H1 (cell line): ENCODE measurements at regions not wholly inside any gene's neighbourhood (a gene's known extent, or its start where the extent isn't known, plus 50 kb on each side); places are given as distances from the start of the nearest gene placed in this dataset.

Experiments used
- CTCF ChIA-PET: fragments of 300-600 bp; sonication (Branson Sonifier 250); formaldehyde crosslinking; loops from one replicate; lab custom pipeline; 2021; ENCODE audit not compliant: partially characterized antibody; lab: Charles Lee
- POLR2A ChIA-PET: fragments of 300-600 bp; sonication (Branson Sonifier 250); formaldehyde crosslinking; loops from one replicate; lab custom pipeline; 2021; ENCODE audit warnings: inconsistent platforms; ENCODE audit not compliant: partially characterized antibody; lab: Charles Lee
- DNase-seq, 2 experiments: peaks; one replicate each; pipeline versions ENCODE4 v3.0.0 to v3.0.0-alpha.2; 2010 to 2022; ENCODE audit warnings: low spot score in 2 of 2, low read depth in 1 of 2, mixed read lengths in 1 of 2
- FAIRE-seq: peaks from 2 replicates; lab custom pipeline; 2011; peaks lifted over from hg19 to GRCh38; lab: Jason Lieb, UNC
- H2AFZ ChIP-seq: 2 replicates; pipeline ENCODE4 v1.8.1; 2012; ENCODE audit warnings: low read length, inconsistent platforms
- H2AK5ac ChIP-seq: 2 replicates; pipeline ENCODE4 v1.6.1; 2013; ENCODE audit warnings: low read depth, low read length
- H2BK120ac ChIP-seq: replicated peaks from 2 replicates; pipeline ENCODE3; 2013; ENCODE audit warnings: low read depth, low read length, inconsistent platforms
- H2BK12ac ChIP-seq: 2 replicates; pipeline ENCODE4 v1.6.1; 2013; ENCODE audit warnings: low read depth, low read length
- H2BK15ac ChIP-seq: 2 replicates; pipeline ENCODE4 v1.6.1; 2013; ENCODE audit warnings: low read length
- H2BK20ac ChIP-seq: 2 replicates; pipeline ENCODE4 v1.6.1; 2013; ENCODE audit warnings: low read length
- H2BK5ac ChIP-seq: 2 replicates; pipeline ENCODE4 v1.6.1; 2013; ENCODE audit warnings: low read depth, low read length
- H3K14ac ChIP-seq: 2 replicates; pipeline ENCODE4 v1.6.1; 2013; ENCODE audit warnings: inconsistent platforms; ENCODE audit not compliant: insufficient read length
- H3K18ac ChIP-seq: 2 replicates; pipeline ENCODE4 v1.6.1; 2013; ENCODE audit warnings: low read length; ENCODE audit errors: extremely low read depth
- H3K23ac ChIP-seq: 2 replicates; pipeline ENCODE4 v1.6.1; 2013; ENCODE audit warnings: inconsistent platforms; ENCODE audit not compliant: insufficient read length
- H3K23me2 ChIP-seq: 2 replicates; pipeline ENCODE4 v1.6.1; 2013; ENCODE audit warnings: low read depth, low read length
- H3K27ac ChIP-seq: 2 replicates; pipeline ENCODE4 v1.6.1; 2011; ENCODE audit warnings: low read depth, low read length, inconsistent platforms
- H3K27me3 ChIP-seq, 4 experiments: replicated peaks in 1 of 4; 1 replicate in 1 of 4; 2 replicates in 3 of 4; pipeline versions ENCODE4 v1.6.1 to v1.8.1; 2011 to 2013; ENCODE audit warnings: low read length in 3 of 4, mild to moderate bottlenecking in 3 of 4, inconsistent platforms in 2 of 4, mixed read lengths in 2 of 4, moderate library complexity in 1 of 4; ENCODE audit not compliant: control insufficient read depth in 3 of 4, insufficient read depth in 3 of 4; ENCODE audit errors: extremely low read depth in 1 of 4
- H3K36me3 ChIP-seq, 4 experiments: 2 replicates each; pipeline versions ENCODE4 v1.6.1 to v1.8.1; 2011 to 2013; ENCODE audit warnings: mild to moderate bottlenecking in 4 of 4, low read length in 3 of 4, moderate library complexity in 2 of 4, control low read depth in 1 of 4, inconsistent platforms in 1 of 4; ENCODE audit not compliant: insufficient read depth in 4 of 4, control insufficient read depth in 2 of 4
- H3K4ac ChIP-seq: replicated peaks from 2 replicates; pipeline ENCODE3; 2013; ENCODE audit warnings: low read length, low read depth, mixed read lengths, inconsistent platforms; ENCODE audit not compliant: insufficient read length
- H3K4me1 ChIP-seq, 4 experiments: replicated peaks in 1 of 4; 1 replicate in 1 of 4; 2 replicates in 3 of 4; pipeline versions ENCODE4 v1.6.1 to v1.8.1; 2011 to 2013; ENCODE audit warnings: low read length in 3 of 4, inconsistent platforms in 2 of 4, mixed read lengths in 1 of 4; ENCODE audit not compliant: insufficient read depth in 4 of 4, control insufficient read depth in 3 of 4
- H3K4me2 ChIP-seq, 2 experiments: 2 replicates each; pipeline versions ENCODE4 v1.6.1 to v1.8.1; 2011 to 2013; ENCODE audit warnings: low read depth in 2 of 2, low read length in 2 of 2, control low read depth in 1 of 2, inconsistent platforms in 1 of 2, mild to moderate bottlenecking in 1 of 2; ENCODE audit not compliant: insufficient read depth in 1 of 2
- H3K4me3 ChIP-seq, 4 experiments: fragments of 200-600, 300-600 bp in 1 of 4; sonication (generic), shearing (Covaris generic), sonication (Bioruptor Twin) in 1 of 4; 2 replicates each; pipeline versions ENCODE4 v1.5.1 to v1.8.1; 2011 to 2016; ENCODE audit warnings: low read length in 4 of 4, low read depth in 3 of 4, control low read depth in 2 of 4, inconsistent platforms in 2 of 4, mild to moderate bottlenecking in 2 of 4, mixed read lengths in 1 of 4, moderate library complexity in 1 of 4; ENCODE audit not compliant: insufficient read depth in 2 of 4; ENCODE audit errors: extremely low read depth in 1 of 4
- H3K56ac ChIP-seq: replicated peaks from 2 replicates; pipeline ENCODE3; 2013; ENCODE audit warnings: low read depth, mild to moderate bottlenecking, mixed read lengths, low read length, inconsistent platforms; ENCODE audit not compliant: insufficient read length
- H3K79me1 ChIP-seq: 2 replicates; pipeline ENCODE4 v1.6.1; 2013; ENCODE audit warnings: low read depth, low read length, control low read depth
- H3K79me2 ChIP-seq, 2 experiments: 2 replicates each; pipeline versions ENCODE4 v1.6.1 to v1.8.1; 2012 to 2013; ENCODE audit warnings: low read length in 2 of 2, mild to moderate bottlenecking in 2 of 2, inconsistent platforms in 1 of 2; ENCODE audit not compliant: insufficient read depth in 2 of 2, control insufficient read depth in 1 of 2
- H3K9ac ChIP-seq, 4 experiments: replicated peaks in 1 of 4; 1 replicate in 1 of 4; 2 replicates in 3 of 4; pipeline versions ENCODE4 v1.6.1 to v1.8.1; 2011 to 2013; ENCODE audit warnings: low read depth in 3 of 4, low read length in 3 of 4, control low read depth in 2 of 4, mild to moderate bottlenecking in 2 of 4, moderate library complexity in 2 of 4, inconsistent platforms in 1 of 4; ENCODE audit errors: extremely low read depth in 1 of 4
- H3K9me3 ChIP-seq, 2 experiments: 2 replicates each; pipeline versions ENCODE4 v1.6.1 to v1.8.1; 2012 to 2013; ENCODE audit warnings: mild to moderate bottlenecking in 2 of 2, moderate library complexity in 2 of 2, control low read depth in 1 of 2, inconsistent platforms in 1 of 2, low read depth in 1 of 2, low read length in 1 of 2, mixed read lengths in 1 of 2; ENCODE audit not compliant: insufficient read depth in 2 of 2
- H4K20me1 ChIP-seq, 2 experiments: replicated peaks in 1 of 2; 2 replicates each; pipeline versions ENCODE3 to v1.8.1; 2011 to 2013; ENCODE audit warnings: inconsistent platforms in 2 of 2, low read length in 2 of 2, mild to moderate bottlenecking in 1 of 2; ENCODE audit not compliant: insufficient read depth in 2 of 2, control insufficient read depth in 1 of 2
- H4K5ac ChIP-seq: 2 replicates; pipeline ENCODE4 v1.6.1; 2013; ENCODE audit warnings: low read length, low read depth, mixed read lengths, inconsistent platforms; ENCODE audit not compliant: insufficient read length
- H4K8ac ChIP-seq: 2 replicates; pipeline ENCODE4 v1.8.0; 2013; ENCODE audit warnings: mild to moderate bottlenecking, moderate library complexity, low read length, inconsistent platforms; ENCODE audit not compliant: insufficient read depth; ENCODE audit errors: extremely low read depth
- H4K91ac ChIP-seq: replicated peaks from 2 replicates; pipeline ENCODE3; 2013; ENCODE audit warnings: low read length, mixed read lengths, inconsistent platforms; ENCODE audit not compliant: insufficient read length
- BRCA1 ChIP-seq: IDR thresholded peaks from 2 replicates; pipeline ENCODE4 v1.6.1; 2012; ENCODE audit warnings: low read depth, low read length, improper control_type of control experiment
- EP300 ChIP-seq, 2 experiments: IDR thresholded peaks; 1 replicate in 1 of 2; 2 replicates in 1 of 2; pipeline ENCODE4 v1.6.1; 2011 to 2012; ENCODE audit warnings: low read depth in 2 of 2, low read length in 2 of 2, mild to moderate bottlenecking in 2 of 2, borderline replicate concordance in 1 of 2, inconsistent platforms in 1 of 2, moderate library complexity in 1 of 2
- WGBS, 2 experiments: shearing (Covaris generic) in 1 of 2; methylation state at CpG; one replicate each; pipeline versions ENCODE4 v1.1.6 to v1.1.7; 2013 to 2015; ENCODE audit warnings: low lambda C conversion rate in 2 of 2, mixed read lengths in 2 of 2, inconsistent platforms in 1 of 2, low coverage in 1 of 2, missing lambda C conversion rate in 1 of 2; ENCODE audit not compliant: insufficient replicate concordance in 2 of 2, insufficient coverage in 1 of 2, insufficient read length in 1 of 2; ENCODE audit errors: extremely low coverage in 1 of 2, missing lambda C conversion rate in 1 of 2; 5-methylcytosine and 5-hydroxymethylcytosine counted together

GRCh38 chr1:168991667-168992475 lies 114.6 kb upstream of the ATP1B1 start:
- H3K4me1 ChIP-seq, result no peaks in the 10 kb centered on the region
- no peak overlapping the region for H2AFZ ChIP-seq
- CTCF ChIA-PET, result no interaction called here
- no peak for FAIRE-seq
- no peak overlapping the region for H4K91ac ChIP-seq
- no peak overlapping the region for H3K27ac ChIP-seq
- no peak overlapping the region for H3K18ac ChIP-seq
- no peak overlapping the region for H4K5ac ChIP-seq
- H2BK15ac ChIP-seq, result no peak overlapping the region
- no peaks in the 10 kb centered on the region for H3K27me3 ChIP-seq
- no peaks in the 10 kb centered on the region for H3K79me2 ChIP-seq
- H3K23me2 ChIP-seq, result no peaks in the 10 kb centered on the region
- no peak overlapping the region for H2BK12ac ChIP-seq
- no peaks in the 10 kb centered on the region for H3K79me1 ChIP-seq
- no peak overlapping the region for H3K4me3 ChIP-seq
- no peaks in the 10 kb centered on the region for H3K9me3 ChIP-seq
- H2BK20ac ChIP-seq, result no peak overlapping the region
- no peak overlapping the region for H2BK120ac ChIP-seq
- TF ChIP-seq EP300 (IDR thresholded peaks at IDR 0.05; ENCODE audit: borderline replicate concordance in 1 of 2, low read depth in 2 of 2, low read length in 2 of 2) (no peak), BRCA1 (no peak)
- H4K20me1 ChIP-seq, result no peaks in the 10 kb centered on the region
- H3K9ac ChIP-seq, result no peak overlapping the region
- POLR2A ChIA-PET, result no interaction called here
- H3K23ac ChIP-seq, result no peak overlapping the region
- 86% methylated on average over 4 of the region's 4 CpGs; no CpG with 5 or more reads in 1 of the 2 experiments for WGBS, 2 experiments
- H3K36me3 ChIP-seq, result no peaks in the 10 kb centered on the region
- no peak overlapping the region for H3K4ac ChIP-seq
- no peak overlapping the region for H4K8ac ChIP-seq
- DNase-seq, result no peak
- no peak overlapping the region for H3K14ac ChIP-seq
- no peak overlapping the region for H3K56ac ChIP-seq
- H2AK5ac ChIP-seq, result no peak overlapping the region
- H3K4me2 ChIP-seq, result no peak overlapping the region
- no peak overlapping the region for H2BK5ac ChIP-seq
